DMS53 (cell line): ENCODE measurements at regions not wholly inside any gene's neighbourhood (a gene's known extent, or its start where the extent isn't known, plus 50 kb on each side); places are given as distances from the start of the nearest gene placed in this dataset.

Experiments used
- DNase-seq: peaks from one replicate; lab custom pipeline; 2025; lab: John Stamatoyannopoulos, UW

DNA sequence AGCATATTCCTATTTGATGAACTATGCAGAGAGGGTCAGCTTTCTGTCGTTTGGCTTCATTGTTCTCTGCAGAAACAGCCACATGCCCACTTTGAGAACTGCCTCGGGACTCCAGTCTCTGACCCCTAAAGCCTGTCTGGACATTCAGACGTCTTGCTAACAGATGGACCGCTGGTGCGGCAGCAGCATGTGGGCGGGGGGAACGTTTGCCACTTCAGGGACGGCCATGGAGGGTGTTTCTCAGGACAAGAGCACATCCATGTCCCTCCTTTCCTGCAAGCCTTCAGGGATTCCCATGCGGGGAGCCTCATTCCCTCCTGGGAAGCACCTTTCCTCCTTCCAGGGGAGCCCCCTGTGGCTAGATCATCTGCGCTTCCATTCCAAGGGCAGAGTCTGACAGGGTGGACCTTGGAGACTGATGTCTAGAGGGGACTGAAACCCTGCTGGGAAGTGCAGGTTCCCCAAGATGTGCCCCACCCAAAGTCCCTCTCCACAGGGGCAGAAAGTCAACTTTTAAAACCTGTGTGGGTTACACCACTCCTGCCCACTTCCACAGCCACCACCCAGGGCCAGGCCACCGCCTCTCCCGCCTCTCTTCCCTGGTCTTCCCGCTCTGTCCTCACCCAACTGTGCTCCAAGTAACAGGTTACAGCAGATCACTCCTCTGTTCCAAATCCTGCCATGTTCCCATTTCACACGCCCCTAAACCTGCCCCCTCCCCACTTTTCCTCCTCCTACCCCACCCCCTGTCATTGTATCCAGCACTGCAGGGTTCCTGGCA, 94.8 kb upstream of the PMEPA1 start:
- DNase-seq, result no peak

DNA sequence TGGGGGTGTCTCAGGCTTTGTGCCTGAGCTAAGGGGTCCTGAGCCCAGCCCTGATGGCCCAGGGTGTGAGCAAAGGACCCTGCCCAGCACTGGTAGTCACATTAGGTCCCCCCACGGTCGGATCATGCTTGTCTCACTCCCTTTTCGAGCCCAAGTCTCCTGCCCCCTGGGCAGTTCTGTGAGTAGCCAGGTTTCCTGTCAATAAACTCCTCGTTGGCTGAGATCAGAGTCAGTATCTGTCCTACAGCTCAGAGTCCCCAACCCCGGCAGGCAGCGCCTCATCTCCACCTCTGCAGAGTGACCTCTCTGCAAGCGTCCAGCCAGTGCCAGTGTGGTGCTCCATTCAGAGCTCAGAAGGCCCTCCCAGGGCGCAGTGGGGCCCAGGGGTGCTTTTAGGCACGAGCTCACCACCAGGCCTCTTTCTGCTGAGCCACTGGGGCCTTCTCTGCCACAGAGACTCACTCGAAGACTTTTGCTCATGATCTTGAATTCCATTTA, 93.7 kb upstream of the PMEPA1 start:
- DNase-seq, result no peak

DNA sequence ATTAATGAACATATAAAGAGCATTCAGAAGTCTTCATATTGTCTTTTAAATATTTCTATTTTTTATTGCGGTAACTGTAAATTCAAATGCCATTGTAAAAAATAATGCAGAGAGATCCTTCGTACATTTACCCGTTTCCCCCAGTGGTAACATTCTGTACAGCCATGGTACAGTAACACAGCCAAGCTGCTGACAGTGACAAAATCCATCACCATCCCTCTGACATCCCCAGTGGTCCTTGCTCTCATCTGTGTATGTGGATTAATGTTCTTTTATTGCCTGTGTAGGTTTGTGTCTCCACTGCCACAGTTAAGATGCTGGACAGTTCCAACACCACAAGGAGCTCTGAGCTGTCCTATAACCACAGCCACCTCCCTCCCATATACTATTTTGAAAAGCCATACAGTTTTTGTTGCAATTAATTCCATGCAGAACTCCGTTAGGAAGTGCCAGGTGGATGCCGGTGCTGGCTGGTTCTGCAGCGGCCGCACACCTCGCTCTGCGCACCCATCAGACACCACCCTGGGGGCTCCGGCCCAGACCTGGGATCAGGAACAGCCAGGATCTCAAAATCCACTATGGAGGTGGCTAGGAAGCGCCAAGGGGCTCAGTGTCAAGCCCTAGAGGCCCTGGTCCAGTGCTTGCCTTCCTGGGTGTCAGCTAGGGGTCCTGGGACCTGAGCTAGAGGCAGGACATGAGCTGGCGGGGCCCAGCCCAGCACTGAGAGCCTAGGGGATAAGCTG, 93.1 kb upstream of the PMEPA1 start:
- no peak for DNase-seq

DNA sequence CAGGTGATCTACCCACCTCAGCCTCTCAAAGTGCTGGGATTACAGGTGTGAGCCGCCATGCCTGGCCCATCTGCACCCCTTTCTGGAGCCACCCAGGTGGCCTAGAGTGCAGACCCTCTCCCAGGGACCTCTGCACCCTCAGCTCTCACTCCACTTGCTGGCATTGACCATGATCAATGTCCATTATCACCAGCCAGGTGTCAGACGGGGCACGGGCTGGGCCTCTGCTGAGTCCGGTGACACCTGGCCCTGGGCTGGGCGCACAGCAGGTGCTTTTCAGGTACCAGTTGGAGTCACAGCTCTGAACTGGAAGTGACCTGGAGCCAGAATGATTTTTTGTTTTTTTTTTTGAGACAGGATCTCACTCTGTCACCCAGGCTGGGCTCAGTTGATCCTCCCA, 91.8 kb upstream of the PMEPA1 start:
- no peak for DNase-seq

DNA sequence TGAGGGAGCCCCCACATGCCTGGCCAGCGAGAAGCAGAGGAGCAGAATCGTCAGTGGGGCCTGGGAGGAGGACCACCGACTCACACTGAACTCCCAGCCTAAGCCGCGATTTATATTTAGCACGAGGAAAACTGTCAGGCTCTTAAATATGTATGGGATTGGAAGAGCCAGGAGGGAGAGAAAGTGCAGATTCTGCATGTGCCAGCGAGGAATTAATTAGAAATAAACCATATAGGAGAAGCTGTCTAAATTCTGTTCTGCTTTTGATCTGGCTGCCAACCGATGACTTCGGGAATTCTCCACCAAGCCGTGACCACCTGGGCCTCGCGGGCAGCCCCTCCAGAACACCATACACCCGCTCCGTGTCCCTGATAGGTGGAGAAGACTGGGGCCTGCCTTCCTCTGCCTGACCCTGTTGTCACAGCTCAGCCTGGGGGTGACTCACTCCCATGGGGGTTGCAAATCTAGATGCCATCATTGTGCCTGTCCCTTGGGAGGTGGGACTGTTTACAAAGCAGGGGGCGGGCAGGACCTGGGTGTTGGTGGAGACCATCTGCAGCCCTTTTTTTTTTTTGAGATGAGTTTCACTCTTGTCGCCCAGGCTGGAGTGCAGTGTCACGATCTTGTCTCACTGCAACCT, 91.1 kb upstream of the PMEPA1 start:
- no peak for DNase-seq

DNA sequence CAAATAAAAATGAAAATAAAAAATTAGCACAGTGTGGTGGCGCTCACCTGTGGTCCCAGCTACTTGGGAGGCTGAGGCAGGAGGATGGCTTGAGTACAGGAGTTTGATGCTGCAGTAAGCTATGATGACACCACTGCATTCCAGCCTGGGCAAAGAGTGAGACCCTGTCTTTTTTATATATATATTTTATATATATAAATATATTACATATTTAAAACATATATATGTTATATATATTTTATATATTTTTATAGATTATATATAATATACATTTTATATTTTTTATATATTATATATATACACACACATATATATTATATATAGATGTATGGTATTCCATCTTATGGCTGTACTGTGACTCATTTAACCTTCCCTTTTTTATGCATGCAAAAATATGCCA, 87.6 kb upstream of the PMEPA1 start:
- no peak for DNase-seq

DNA sequence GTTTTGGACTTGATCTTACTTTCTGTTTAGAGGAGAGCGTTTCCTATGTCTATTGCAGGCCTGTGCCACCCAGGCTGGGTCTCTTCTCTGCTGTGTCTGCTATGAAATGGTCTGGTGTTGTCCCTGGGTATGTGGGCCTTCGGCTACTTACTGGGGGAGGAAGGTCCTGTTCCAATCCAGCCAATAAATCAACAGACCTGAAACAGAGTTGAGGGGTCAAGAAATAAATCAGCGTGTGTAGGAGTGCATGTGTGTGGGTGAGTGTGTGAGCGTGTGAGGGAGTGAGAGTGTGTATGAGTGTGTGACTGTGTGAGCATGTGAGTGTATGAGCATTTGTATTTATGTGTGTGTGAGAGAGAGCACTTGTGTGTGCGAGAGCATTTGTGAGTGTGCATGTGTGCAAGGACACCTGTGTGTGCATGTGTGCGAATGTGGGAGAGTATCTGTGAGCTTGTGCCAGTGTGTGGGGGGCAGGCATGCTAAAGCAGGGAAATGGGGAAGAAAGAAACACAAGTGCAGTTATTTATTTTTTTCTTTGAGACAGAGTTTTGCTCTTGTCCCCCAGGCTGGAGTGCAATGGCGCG, 86.3 kb upstream of the PMEPA1 start:
- no peak for DNase-seq

DNA sequence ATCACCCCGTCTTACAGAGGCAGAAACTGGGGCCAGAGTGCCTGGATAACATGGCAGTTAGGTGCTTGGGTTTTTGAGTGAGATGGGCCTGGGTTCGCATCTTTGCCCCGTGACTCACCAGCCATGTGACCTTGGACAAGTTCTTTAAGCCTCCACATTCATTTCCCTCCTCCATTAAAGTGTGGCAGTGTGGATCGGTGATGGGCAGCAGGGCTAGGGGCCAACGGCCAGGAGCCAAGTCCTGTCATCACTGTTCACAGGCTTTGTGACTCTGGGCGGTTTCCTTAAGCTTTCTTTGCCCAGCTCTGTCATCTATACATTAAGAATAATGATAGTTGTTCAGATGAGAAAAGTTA, 85.5 kb upstream of the PMEPA1 start:
- DNase-seq, result no peak

DNA sequence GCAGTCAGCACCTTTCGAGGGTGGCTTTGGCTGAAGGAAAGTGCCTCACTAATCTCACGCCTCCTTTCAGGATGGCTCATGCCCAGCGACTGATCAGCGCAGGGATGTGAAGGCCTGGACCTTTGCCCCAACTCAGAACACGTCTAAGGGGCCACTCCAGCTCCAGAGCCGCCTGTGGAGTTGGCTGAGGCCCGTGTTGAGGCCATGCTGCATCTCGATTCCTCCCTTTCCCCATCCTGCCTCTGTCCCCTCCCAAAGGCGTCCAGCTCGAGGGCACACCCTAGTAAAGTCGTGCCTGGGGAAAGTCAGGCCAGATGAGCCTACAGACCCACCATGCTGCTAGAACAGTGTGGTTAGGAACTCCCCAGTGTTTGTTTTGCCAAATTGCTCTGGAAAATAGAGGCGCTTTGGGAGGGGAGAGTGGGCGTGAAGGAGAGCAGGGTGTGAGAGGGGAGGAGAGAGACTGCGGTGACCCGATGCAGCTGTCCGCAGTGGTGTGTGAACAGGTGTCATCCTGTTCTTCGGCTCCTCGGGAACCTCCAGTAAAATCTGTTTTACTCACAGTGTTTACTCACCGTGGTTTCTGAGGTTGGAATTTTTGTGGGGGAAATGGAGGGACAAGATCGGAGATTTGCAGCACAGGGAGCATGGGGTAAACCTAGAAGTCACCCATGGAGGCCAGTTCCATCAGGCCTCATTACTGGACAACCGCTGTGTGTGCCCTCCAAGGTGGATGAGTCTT, 85.0 kb upstream of the PMEPA1 start:
- DNase-seq, result no peak

DNA sequence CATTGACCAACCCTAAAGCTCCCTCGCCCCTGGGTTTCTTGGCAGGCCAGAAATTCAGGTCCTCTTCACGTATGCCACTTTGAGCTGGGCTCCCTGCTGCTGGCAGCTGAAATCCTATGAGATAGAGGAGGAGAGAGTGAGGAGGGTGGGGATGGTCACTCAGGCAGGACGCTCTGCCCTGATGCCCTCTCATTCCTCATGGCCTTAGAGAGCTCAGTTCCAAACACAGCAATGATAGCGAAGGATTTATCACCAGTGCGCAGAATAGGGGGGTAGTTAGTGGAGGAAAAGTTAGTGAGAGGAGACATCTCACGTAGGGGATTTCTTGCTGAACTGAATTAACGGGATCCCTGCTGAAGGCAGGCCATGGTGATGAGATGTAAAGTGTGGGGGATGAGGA, 84.2 kb upstream of the PMEPA1 start:
- no peak for DNase-seq

DNA sequence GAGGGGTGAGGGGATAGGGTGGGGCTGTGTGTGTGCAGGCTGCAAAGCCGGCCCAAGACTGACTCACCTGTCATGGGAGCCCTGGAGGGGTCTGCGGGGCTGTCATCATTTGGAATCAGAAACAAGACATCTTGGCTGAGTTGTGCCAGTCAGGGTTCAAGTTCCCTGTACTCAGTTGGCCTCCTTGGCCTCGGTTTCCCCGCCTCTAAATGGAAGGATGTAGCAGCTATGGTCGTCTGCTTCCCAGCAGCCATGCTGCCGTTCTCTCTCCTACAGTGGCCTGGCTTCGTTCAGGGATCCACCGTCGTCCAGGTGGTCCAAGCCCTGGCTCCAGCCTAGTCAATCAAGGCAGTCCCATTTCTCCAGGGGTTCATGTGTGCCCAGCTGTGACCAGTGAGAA, 83.6 kb upstream of the PMEPA1 start:
- no peak for DNase-seq

DNA sequence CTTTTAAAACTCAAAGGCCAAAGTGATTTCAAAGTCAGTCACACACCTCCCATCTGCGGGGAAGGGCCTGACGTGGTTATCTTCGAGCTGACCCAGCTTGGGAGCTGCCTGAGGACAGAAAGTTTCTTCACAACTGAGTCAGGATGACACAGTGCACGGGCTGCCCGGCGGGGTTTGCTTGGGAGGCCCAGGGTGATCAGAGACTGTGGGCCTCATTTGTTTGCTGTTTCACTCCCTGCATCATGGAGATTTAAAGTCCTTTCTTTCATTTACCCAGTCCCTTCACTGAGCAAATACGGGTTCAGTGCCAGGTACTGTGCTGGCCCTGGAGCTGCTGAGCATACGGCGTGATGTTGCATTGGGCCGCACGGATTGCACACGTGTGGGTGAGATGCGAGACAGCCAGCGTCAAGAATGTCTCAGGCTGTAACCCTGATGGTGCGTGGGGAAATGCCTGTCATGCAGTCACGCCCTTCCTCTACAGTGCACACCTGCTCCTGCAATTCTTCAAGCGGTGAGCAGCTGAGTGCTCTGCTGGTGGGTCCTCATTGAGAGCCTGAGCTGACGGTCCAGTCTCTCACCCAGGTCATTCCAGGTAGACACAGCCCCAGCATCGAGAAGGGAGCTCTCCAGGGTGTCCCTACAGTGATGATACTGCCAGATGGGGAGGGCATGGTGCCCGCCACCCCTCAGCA, 82.7 kb upstream of the PMEPA1 start:
- no peak for DNase-seq

DNA sequence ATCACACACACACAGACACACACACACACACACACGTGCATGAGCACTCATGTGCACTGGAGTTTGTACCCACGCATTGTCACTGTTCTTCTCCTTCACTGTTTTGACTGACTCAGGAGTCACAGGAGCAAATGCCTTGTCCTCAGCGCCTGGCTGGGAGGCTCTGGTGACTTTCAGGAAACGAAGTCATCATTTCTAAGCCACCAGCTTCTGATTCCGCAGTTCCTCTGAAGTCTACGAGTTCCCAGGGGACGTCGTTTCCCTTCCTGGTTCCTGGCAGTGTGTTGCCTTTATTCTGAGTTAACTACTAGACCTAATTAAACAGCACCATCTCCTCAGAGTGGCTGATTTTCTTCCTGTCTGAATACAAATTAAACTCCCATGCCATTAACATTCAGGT, 82.2 kb upstream of the PMEPA1 start:
- DNase-seq, result no peak

DNA sequence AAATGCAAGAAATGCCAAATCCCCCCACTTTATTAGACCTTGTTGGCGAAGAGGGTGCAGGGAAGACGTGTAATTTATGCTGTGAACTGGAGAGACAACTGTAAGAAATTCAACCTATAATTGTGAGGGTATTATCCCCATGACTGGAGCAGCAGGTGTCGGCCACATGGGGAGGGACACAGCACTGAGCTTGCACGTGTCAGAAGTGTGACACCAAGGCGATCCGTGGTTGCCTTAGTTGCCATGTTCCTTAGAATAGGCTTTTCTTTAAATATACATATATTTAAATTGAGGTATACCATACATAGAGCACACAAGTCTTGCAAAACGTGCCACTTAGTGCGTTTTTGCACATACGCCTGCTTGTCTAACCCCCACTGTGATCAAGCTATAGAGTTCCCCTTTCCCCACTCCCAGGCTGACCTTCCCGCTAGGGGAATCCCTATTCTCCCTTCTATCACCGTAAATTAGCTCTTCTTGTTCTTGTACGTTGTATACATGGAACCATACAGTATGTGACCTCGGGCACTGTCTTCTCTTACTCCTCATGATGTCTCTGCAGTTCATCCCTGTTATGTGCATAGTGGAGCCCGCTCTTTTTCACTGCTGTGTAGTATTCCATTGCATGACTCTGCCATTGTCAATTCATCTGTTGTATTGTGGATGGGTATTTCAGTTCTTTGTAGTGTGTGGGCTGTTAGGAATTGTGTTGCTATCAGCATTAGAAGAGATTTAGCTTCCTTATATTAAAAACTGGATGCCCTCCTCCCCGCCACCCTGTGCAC, 81.6 kb upstream of the PMEPA1 start:
- no peak for DNase-seq

DNA sequence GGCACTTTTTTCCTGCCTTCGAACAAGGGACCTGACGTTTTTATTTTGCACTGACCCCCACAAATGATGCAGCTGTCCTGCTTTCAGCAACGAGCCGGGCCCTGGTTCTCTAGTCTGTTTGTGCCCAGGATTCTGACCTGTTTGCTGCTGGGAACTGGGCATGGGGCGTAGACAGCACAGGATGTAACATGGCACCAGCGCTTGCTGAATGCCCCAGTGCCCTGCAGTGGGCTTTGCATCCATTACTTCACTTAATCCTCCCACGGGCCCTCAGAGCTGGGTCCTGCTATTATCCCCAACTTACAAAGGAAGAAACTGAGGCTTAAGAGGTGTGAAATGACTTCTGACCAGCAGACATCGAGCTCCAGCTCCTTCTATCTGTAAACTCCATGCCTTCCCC, 80.4 kb upstream of the PMEPA1 start:
- no peak for DNase-seq

DNA sequence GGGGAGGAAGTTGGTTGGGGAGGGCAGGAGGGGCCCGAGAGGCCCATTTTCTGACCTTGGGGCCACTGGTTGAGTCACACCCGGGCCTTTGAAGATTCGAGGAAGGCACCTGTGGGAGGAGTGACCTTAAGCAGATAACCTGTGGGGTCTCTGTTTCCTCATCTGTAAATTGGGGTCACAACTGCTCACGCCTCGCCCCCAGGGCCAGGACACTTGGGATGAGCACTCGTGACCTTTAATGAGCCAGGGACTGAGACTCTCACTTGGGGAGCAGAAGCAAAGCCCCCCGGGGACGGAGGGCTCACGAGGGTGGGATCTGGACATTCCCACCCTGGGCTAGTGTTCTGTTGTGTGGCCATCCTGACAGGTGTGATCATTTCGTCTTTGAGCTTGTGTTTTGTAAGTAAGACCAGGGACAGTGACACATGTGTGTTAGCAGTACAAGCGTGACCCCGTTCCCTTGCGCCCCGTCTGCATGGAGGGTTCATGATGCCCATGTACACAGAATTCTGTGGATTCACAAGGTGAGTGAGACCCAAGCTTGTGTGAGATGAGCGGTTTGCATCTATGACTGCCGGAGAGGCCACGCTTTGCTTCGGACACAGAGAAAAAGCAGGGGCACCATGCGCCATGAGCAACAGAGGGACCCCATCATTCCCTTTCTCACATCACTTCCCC, 79.3 kb upstream of the PMEPA1 start:
- DNase-seq, result no peak

DNA sequence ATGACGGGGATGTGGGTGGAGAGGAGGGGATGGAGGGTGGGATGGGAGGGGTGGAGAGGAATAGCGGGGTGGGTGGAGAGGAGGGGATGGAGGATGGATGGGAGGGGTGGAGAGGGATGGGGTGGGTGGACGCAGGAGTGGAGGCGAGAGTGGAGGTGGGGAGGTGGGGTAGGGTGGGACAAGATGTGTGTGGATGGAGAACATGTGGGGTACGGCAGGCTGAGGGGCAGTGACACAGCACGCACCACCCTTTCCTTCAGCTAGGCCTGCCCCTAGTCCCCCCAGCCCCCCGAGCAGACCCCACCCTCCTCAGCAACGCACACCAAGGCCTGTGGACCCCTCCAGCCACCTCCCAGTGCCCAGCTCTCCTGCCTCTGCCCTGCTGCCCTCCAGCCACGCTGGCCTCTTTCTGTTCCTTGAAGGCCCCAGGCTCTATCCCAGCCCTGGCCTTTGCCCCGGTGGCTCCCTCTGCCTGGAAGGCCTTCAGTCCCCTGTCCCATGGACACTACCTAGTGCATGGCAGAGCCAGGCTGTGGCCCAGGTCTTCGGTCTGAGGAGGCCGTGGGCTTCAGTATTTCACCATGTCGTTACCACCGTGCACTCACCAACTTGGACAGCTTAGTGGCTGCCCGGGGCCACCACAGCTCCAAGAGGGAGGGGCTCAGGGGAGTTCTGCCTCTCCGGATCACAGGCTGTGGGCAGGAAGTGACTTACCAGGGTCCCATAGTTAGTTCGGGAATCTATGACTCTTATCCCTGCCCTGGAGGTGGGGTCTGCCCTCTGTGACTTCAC, 78.4 kb upstream of the PMEPA1 start:
- DNase-seq, result no peak

DNA sequence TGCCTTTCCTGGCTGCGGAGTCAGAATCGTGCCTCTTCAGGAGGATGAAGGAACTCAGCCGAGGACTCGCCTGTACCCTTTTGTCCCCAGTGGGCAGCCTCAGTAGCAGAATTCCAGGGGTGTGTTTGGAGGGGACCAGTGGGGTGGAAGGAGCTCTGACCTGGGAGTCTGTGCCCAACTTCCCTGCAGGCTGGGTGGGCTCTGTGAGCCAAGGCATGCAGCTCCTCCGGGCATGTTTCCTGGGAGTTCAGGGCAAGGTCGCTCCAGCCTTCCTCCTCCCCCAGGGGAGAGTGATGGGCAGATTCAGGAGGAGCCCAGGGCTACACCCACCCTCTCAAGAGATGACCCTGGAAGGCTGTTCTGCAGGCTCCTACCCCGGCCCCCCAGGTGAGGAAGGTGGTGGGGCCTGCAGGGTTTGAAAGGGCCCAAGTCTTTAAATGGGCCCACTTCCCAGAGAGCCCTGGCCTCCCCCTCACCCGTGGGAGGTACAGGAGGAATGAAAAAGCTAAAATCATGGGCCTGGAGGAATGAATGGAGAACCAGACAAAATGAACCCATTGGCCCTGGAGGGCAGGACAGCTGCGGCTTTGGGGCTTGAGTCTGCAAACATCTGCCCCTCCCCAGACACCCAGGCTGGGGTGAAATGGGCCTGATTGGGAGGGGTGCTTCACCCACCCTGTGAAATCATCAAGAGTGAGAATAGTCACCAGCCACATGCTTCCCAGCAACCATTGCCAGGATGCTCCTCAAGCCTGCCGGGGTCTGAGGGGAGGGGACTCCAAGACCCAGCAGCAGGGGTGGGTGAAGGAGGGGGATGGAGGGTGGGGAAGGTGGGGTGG, 77.6 kb upstream of the PMEPA1 start:
- DNase-seq, result no peak
